CD14-positive monocyte (primary cell): ENCODE measurements at regions not wholly inside any gene's neighbourhood (a gene's known extent, or its start where the extent isn't known, plus 50 kb on each side); places are given as distances from the start of the nearest gene placed in this dataset.

Experiments used
- DNase-seq, 3 donors: peaks; one replicate each; pipeline ENCODE4 v3.0.0-alpha.2; 2011 to 2022
- H2AFZ ChIP-seq: 2 replicates; pipeline ENCODE4 v1.6.0; 2012; ENCODE audit warnings: mild to moderate bottlenecking, low read depth, low read length, inconsistent platforms; ENCODE audit not compliant: insufficient read depth, poor library complexity, severe bottlenecking
- H3K27ac ChIP-seq, 2 donors: 1 replicate in 1 of 2; 2 replicates in 1 of 2; pipeline ENCODE4 v1.5.1; 2012 to 2013; ENCODE audit warnings: low read length in 2 of 2, control low read depth in 1 of 2, inconsistent platforms in 1 of 2, low read depth in 1 of 2, mild to moderate bottlenecking in 1 of 2
- H3K27me3 ChIP-seq, 2 donors: one replicate each; pipeline versions ENCODE4 v1.6.0 to v1.6.1; 2011 to 2013; ENCODE audit warnings: low read length in 2 of 2; ENCODE audit not compliant: control insufficient read depth in 2 of 2, insufficient read depth in 2 of 2
- H3K36me3 ChIP-seq, 2 donors: replicated peaks in 1 of 2; 1 replicate in 1 of 2; 2 replicates in 1 of 2; pipeline versions ENCODE4 v1.5.1 to v1.6.1; 2012 to 2013; ENCODE audit warnings: low read length in 2 of 2, control low read depth in 1 of 2, inconsistent platforms in 1 of 2, mild to moderate bottlenecking in 1 of 2; ENCODE audit not compliant: insufficient read depth in 2 of 2, control insufficient read depth in 1 of 2
- H3K4me1 ChIP-seq, 2 donors: 1 replicate in 1 of 2; 2 replicates in 1 of 2; pipeline versions ENCODE4 v1.5.1 to v1.6.1; 2012 to 2013; ENCODE audit warnings: low read length in 2 of 2, control low read depth in 1 of 2, inconsistent platforms in 1 of 2, mild to moderate bottlenecking in 1 of 2, moderate library complexity in 1 of 2; ENCODE audit not compliant: insufficient read depth in 2 of 2, control insufficient read depth in 1 of 2
- H3K4me2 ChIP-seq: replicated peaks from 2 replicates; pipeline ENCODE3; 2012; ENCODE audit warnings: low read length, moderate library complexity, mild to moderate bottlenecking; ENCODE audit not compliant: poor library complexity, severe bottlenecking; ENCODE audit errors: extremely low read depth
- H3K4me3 ChIP-seq, 3 experiments: fragments of 200-600 bp in 1 of 3; sonication (generic) in 1 of 3; replicated peaks in 1 of 3; 1 replicate in 2 of 3; 2 replicates in 1 of 3; pipeline ENCODE4 v1.5.1; 2011 to 2013; ENCODE audit warnings: low read length in 3 of 3, mild to moderate bottlenecking in 3 of 3, control low read depth in 2 of 3, low read depth in 2 of 3, inconsistent platforms in 1 of 3, moderate library complexity in 1 of 3
- H3K79me2 ChIP-seq: 2 replicates; pipeline ENCODE4 v1.6.0; 2012; ENCODE audit warnings: mild to moderate bottlenecking, control low read depth, inconsistent platforms, low read length, moderate library complexity; ENCODE audit not compliant: insufficient read depth
- H3K9ac ChIP-seq: 2 replicates; pipeline ENCODE4 v1.6.0; 2017; ENCODE audit warnings: low read length, mild to moderate bottlenecking; ENCODE audit not compliant: insufficient read depth, poor library complexity, severe bottlenecking
- H3K9me3 ChIP-seq, 2 donors: replicated peaks in 1 of 2; 1 replicate in 1 of 2; 2 replicates in 1 of 2; pipeline versions ENCODE4 v1.5.1 to v1.6.1; 2012 to 2013; ENCODE audit warnings: low read length in 2 of 2, control low read depth in 1 of 2; ENCODE audit not compliant: control insufficient read depth in 1 of 2, insufficient read depth in 1 of 2
- H4K20me1 ChIP-seq: 2 replicates; pipeline ENCODE4 v1.6.0; 2012; ENCODE audit warnings: mild to moderate bottlenecking, low read length, control low read depth, moderate library complexity; ENCODE audit not compliant: insufficient read depth
- H3K27ac Mint-ChIP-seq, 7 donors: one replicate each; pipeline ENCODE4 v1.8.0; 2020; ENCODE audit warnings: mild to moderate bottlenecking in 7 of 7, mixed read lengths in 7 of 7, moderate library complexity in 6 of 7, inconsistent platforms in 2 of 7
- H3K27me3 Mint-ChIP-seq, 3 donors: one replicate each; pipeline ENCODE4 v1.8.0; 2021 to 2022; ENCODE audit warnings: low read depth in 3 of 3, mild to moderate bottlenecking in 3 of 3, mixed read lengths in 3 of 3, moderate library complexity in 3 of 3, inconsistent platforms in 1 of 3
- H3K36me3 Mint-ChIP-seq, 2 donors: one replicate each; pipeline ENCODE4 v1.8.0; 2020; ENCODE audit warnings: mixed read lengths in 2 of 2, inconsistent platforms in 1 of 2, mild to moderate bottlenecking in 1 of 2
- H3K4me1 Mint-ChIP-seq: one replicate; pipeline ENCODE4 v1.8.0; 2020; ENCODE audit warnings: mild to moderate bottlenecking, mixed read lengths
- H3K4me3 Mint-ChIP-seq, 2 donors: one replicate each; pipeline ENCODE4 v1.8.0; 2020; ENCODE audit warnings: mild to moderate bottlenecking in 2 of 2, mixed read lengths in 2 of 2, moderate library complexity in 1 of 2
- H3K9me3 Mint-ChIP-seq, 7 donors: one replicate each; pipeline ENCODE4 v1.8.0; 2020 to 2022; ENCODE audit warnings: mixed read lengths in 7 of 7, mild to moderate bottlenecking in 6 of 7, moderate library complexity in 6 of 7, inconsistent platforms in 2 of 7
- CTCF ChIP-seq: fragments of 200-600 bp; IDR thresholded peaks from one replicate; pipeline ENCODE4 v1.8.0; 2022; ENCODE audit warnings: antibody characterized with exemption, mild to moderate bottlenecking
- WGBS: methylation state at CpG from one replicate; pipeline ENCODE4 v1.1.5; 2013; ENCODE audit warnings: missing lambda C conversion rate; ENCODE audit not compliant: insufficient coverage; 5-methylcytosine and 5-hydroxymethylcytosine counted together
- intact Hi-C, 2 donors: fragments of 100-400 bp; cut with micrococcal nuclease; formaldehyde crosslinking; loops; one replicate each; pipeline versions ENCODE4 v1.15.0 to v1.15.1; 2023

GRCh38 chr2:176557821-176558220, 288.6 kb downstream of the MTX2 start:
- WGBS, result no CpG with 5 or more reads among the region's 1 CpG
- Histone ChIP-seq H3K36me3 (no peaks in the 10 kb centered on the region), H3K79me2 (no peaks in the 10 kb centered on the region), H3K9me3 (no peaks in the 10 kb centered on the region), H3K27me3 (peaks cover 33 to 38% of the 10 kb centered on the region in 2 donors), H3K9ac (no peak overlapping the region), H3K4me1 (peaks cover 8 to 10% of the 10 kb centered on the region in 2 donors), H3K27ac (no peak overlapping the region), H3K4me2 (no peak overlapping the region), H2AFZ (no peak overlapping the region), H3K4me3 (no peak overlapping the region), H4K20me1 (no peaks in the 10 kb centered on the region)
- no peak for DNase-seq
- Mint-ChIP-seq H3K27ac (no peak overlapping the region), H3K4me1 (peaks cover 12% of the 10 kb centered on the region), H3K36me3 (no peaks in the 10 kb centered on the region), H3K9me3 (peaks cover 0 to 2% (median 0%) of the 10 kb centered on the region in 7 donors), H3K4me3 (peak overlapping the region in 1 of 2 donors; percentile 27), H3K27me3 (peaks cover 34 to 55% (median 37%) of the 10 kb centered on the region in 3 donors)
- TF ChIP-seq CTCF, result no peak
- intact Hi-C loops, result no loop called here

GRCh38 chr2:176558574-176559140, 289.4 kb downstream of the MTX2 start:
- H3K27ac Mint-ChIP-seq, result no peak overlapping the region
- Histone ChIP-seq H3K79me2 (no peaks in the 10 kb centered on the region), H3K4me2 (no peak overlapping the region), H4K20me1 (no peaks in the 10 kb centered on the region), H3K27ac (no peak overlapping the region), H3K9ac (no peak overlapping the region), H3K27me3 (peaks cover 25 to 30% of the 10 kb centered on the region in 2 donors), H2AFZ (no peak overlapping the region), H3K36me3 (no peaks in the 10 kb centered on the region), H3K4me3 (no peak overlapping the region), H3K9me3 (no peaks in the 10 kb centered on the region), H3K4me1 (peaks cover 8 to 9% of the 10 kb centered on the region in 2 donors)
- intact Hi-C loops, result no loop called here
- H3K4me3 Mint-ChIP-seq, result no peak overlapping the region
- peaks cover 10% of the 10 kb centered on the region for H3K4me1 Mint-ChIP-seq
- 68% methylated on average over 3 of the region's 4 CpGs for WGBS
- TF ChIP-seq CTCF, result no peak
- DNase-seq, result no peak
- H3K27me3 Mint-ChIP-seq, result peaks cover 26 to 53% (median 29%) of the 10 kb centered on the region in 3 donors
- H3K9me3 Mint-ChIP-seq, result peaks cover 0 to 2% (median 0%) of the 10 kb centered on the region in 7 donors
- H3K36me3 Mint-ChIP-seq, result no peaks in the 10 kb centered on the region
